BJ (cell line): ENCODE measurements at regions not wholly inside any gene's neighbourhood (a gene's known extent, or its start where the extent isn't known, plus 50 kb on each side); places are given as distances from the start of the nearest gene placed in this dataset.

Experiments
- CTCF ChIA-PET: fragments of 350-600 bp; formaldehyde crosslinking; extraction: SDS; loops from one replicate; lab custom pipeline; 2021; ENCODE audit warnings: antibody characterized with exemption, inconsistent platforms; lab: Yijun Ruan, JAX
- POLR2A ChIA-PET: fragments of 300-600 bp; sonication (Branson Sonifier 250); formaldehyde crosslinking; extraction: SDS; loops from one replicate; lab custom pipeline; 2021; ENCODE audit warnings: antibody characterized with exemption; lab: Charles Lee
- DNase-seq: peaks from one replicate; pipeline ENCODE4 v3.0.0-alpha.2; 2011; ENCODE audit warnings: low read depth
- H3K27me3 ChIP-seq: 2 replicates; pipeline ENCODE4 v1.6.0; 2011; ENCODE audit warnings: low read length; ENCODE audit not compliant: control insufficient read depth, insufficient read depth
- H3K36me3 ChIP-seq: 2 replicates; pipeline ENCODE4 v1.5.1; 2011; ENCODE audit warnings: low read length; ENCODE audit not compliant: control insufficient read depth, insufficient read depth
- H3K4me3 ChIP-seq: 2 replicates; pipeline ENCODE4 v1.5.1; 2011; ENCODE audit warnings: low read depth, mild to moderate bottlenecking, control low read depth, low read length
- TF ChIP-seq, protein P1 (sequence below): IDR thresholded peaks from 2 replicates; pipeline ENCODE4 v1.5.1; 2011; ENCODE audit warnings: low read depth, mild to moderate bottlenecking, control low read depth, inconsistent platforms, low read length, moderate library complexity; ENCODE audit not compliant: insufficient read depth

DNA sequence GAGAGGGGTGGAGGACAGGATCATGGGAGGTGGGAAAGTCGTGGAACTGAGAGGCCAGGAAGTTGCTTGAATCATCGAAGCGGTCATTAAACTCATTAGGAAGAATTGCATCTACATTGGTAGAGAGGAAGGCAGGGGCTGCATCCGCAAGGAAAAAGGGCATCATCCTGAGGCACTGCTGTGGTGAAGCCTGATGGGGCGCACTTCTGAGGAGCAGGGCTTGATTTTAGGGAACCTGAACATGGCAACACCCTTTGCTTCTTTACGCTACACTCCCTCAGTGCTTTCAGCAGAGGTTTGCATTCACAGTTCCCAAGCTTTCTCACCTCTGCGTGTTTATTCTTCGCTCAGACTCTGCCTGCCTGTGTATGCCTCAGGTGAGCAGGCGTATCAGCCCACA is 352.0 kb upstream of the RAB6C start:
- Histone ChIP-seq H3K27me3 (no peaks in the 10 kb centered on the region), H3K4me3 (no peak overlapping the region), H3K36me3 (no peaks in the 10 kb centered on the region)
- TF ChIP-seq, protein P1, sequence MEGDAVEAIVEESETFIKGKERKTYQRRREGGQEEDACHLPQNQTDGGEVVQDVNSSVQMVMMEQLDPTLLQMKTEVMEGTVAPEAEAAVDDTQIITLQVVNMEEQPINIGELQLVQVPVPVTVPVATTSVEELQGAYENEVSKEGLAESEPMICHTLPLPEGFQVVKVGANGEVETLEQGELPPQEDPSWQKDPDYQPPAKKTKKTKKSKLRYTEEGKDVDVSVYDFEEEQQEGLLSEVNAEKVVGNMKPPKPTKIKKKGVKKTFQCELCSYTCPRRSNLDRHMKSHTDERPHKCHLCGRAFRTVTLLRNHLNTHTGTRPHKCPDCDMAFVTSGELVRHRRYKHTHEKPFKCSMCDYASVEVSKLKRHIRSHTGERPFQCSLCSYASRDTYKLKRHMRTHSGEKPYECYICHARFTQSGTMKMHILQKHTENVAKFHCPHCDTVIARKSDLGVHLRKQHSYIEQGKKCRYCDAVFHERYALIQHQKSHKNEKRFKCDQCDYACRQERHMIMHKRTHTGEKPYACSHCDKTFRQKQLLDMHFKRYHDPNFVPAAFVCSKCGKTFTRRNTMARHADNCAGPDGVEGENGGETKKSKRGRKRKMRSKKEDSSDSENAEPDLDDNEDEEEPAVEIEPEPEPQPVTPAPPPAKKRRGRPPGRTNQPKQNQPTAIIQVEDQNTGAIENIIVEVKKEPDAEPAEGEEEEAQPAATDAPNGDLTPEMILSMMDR, result no peak
- ChIA-PET CTCF (no interaction called here), POLR2A (no interaction called here)
- no peak for DNase-seq

DNA sequence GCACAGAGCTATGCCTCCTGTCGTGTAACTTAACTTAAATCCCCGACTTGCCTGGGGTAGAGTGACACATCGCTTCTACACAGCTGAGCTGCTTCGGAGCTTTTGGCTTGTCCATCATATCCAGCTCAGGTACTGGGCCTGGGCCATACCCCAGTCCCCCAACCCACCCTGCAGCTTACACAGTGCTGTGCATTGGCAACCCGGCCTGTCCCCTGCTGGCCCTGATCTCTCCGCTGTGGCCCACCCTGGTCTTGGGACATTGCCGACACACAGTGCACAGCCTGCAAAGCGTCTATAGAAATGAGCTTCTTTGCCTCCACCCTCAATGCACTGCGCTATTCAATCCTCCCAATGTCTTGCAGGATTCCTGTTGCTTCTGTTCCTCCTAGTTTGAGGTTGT is 342.8 kb upstream of the RAB6C start:
- ChIA-PET CTCF (no interaction called here), POLR2A (no interaction called here)
- H3K27me3 ChIP-seq, result no peaks in the 10 kb centered on the region
- DNase-seq, result no peak
- TF ChIP-seq, protein P1, result no peak
- H3K36me3 ChIP-seq, result no peaks in the 10 kb centered on the region
- no peak overlapping the region for H3K4me3 ChIP-seq

DNA sequence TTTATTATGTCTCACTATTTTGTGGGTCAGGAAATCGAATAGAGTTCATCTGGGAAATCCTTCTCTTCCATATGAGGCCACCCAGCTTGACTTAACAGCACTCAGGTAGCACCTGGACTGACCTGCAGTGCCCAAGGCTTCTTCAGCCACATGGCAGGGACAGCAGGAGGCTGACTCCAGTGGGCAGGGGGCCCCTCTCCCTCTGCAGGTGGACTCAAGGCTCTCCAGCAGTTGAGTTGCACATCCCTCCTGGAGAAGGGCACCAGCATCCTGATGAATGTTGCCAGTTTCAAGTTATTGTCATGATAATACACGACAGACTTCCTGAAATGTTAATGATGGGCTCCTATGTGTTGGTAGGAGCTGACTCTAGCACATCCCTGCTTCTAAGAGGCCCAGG is 338.1 kb upstream of the RAB6C start:
- TF ChIP-seq, protein P1, result no peak
- DNase-seq, result no peak
- no peaks in the 10 kb centered on the region for H3K27me3 ChIP-seq
- CTCF ChIA-PET, result no interaction called here
- H3K4me3 ChIP-seq, result no peak overlapping the region
- H3K36me3 ChIP-seq, result no peaks in the 10 kb centered on the region
- POLR2A ChIA-PET, result no interaction called here

DNA sequence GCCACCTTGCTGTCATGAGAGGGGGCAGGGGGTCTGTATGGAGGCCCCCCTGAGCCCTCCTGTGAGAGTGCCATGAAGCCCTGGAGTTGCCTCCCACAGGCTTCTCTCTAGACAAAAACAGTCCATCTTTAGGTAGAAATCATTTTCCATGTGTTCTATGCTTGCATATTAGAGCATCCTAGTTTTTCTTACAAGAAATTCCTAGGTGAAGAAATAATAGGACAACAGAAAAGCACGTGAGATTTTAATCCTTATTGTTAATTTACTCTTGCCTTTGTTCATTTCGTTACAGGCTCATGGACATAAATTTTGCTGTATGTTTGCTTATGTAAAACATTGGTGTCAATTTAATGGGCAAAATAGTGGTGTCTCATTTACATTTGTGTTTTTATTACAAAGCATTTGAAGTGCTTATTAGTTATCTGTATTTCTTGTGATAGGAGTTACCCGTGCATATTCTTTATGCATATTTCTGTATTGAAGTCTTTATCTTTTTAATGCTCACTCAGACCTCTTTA is 336.9 kb upstream of the RAB6C start:
- CTCF ChIA-PET, result no interaction called here

DNA sequence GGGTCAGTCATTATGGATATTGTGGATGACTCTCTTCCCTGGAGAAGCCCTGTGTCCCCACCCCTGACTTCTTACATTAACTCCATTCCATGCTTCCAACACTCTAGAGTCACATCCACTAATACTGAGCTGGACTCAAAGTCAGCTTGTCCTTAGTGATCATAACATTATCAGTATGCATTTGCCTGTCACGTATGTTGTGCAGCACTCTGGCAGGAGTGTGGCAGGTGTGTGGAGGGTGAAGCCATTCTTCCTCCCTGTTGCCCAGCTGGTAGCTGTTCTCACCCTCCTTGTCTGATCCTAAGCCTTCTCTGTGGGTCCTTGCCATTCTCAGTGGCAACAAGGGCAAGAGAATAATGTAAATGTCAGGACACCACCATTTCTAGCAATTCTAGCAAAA is 334.1 kb upstream of the RAB6C start:
- TF ChIP-seq, protein P1, result no peak
- POLR2A ChIA-PET, result no interaction called here
- no peaks in the 10 kb centered on the region for H3K27me3 ChIP-seq
- DNase-seq, result no peak
- H3K36me3 ChIP-seq, result no peaks in the 10 kb centered on the region
- CTCF ChIA-PET, result no interaction called here
- H3K4me3 ChIP-seq, result no peak overlapping the region

More for the DNA sequence above, 336.9 kb upstream of the RAB6C start:
- no peaks in the 10 kb centered on the region for H3K27me3 ChIP-seq
- H3K36me3 ChIP-seq, result no peaks in the 10 kb centered on the region
- TF ChIP-seq, protein P1, result no peak
- POLR2A ChIA-PET, result no interaction called here
- no peak overlapping the region for H3K4me3 ChIP-seq
- no peak for DNase-seq
